Common myeloid progenitor, CD34-positive (primary cell): ENCODE measurements at regions not wholly inside any gene's neighbourhood (a gene's known extent, or its start where the extent isn't known, plus 50 kb on each side); places are given as distances from the start of the nearest gene placed in this dataset.

ENCODE experiments used
- CTCF ChIA-PET: fragments of 350-600 bp; sonication (Branson Sonifier 250); formaldehyde crosslinking; loops from one replicate; lab custom pipeline; 2021; ENCODE audit warnings: antibody characterized with exemption; lab: Charles Lee
- POLR2A ChIA-PET: fragments of 350-600 bp; sonication (Branson Sonifier 250); formaldehyde crosslinking; loops from one replicate; lab custom pipeline; 2021; ENCODE audit warnings: antibody characterized with exemption; lab: Charles Lee
- DNase-seq, 3 donors: peaks; one replicate each; pipeline versions ENCODE4 v3.0.0 to v3.0.0-alpha.2; 2013
- H3K27ac ChIP-seq, 2 experiments: 1 replicate in 1 of 2; 2 replicates in 1 of 2; pipeline ENCODE4 v1.7.0; 2013; ENCODE audit warnings: inconsistent platforms in 2 of 2, low read length in 2 of 2, mild to moderate bottlenecking in 2 of 2, low read depth in 1 of 2, moderate library complexity in 1 of 2; ENCODE audit not compliant: severe bottlenecking in 2 of 2, insufficient read depth in 1 of 2, poor library complexity in 1 of 2
- H3K27me3 ChIP-seq, 5 experiments: replicated peaks in 2 of 5; 1 replicate in 3 of 5; 2 replicates in 2 of 5; pipeline versions ENCODE4 v1.6.1 to v1.7.0; 2013; ENCODE audit warnings: low read length in 4 of 5, mild to moderate bottlenecking in 2 of 5, moderate library complexity in 2 of 5, inconsistent platforms in 1 of 5; ENCODE audit not compliant: insufficient read depth in 5 of 5, control insufficient read depth in 4 of 5
- H3K36me3 ChIP-seq, 4 experiments: 1 replicate in 2 of 4; 2 replicates in 2 of 4; pipeline versions ENCODE4 v1.6.1 to v1.7.0; 2013; ENCODE audit warnings: low read length in 3 of 4, control low read depth in 1 of 4, mild to moderate bottlenecking in 1 of 4; ENCODE audit not compliant: control insufficient read depth in 4 of 4, insufficient read depth in 4 of 4
- H3K4me1 ChIP-seq, 4 experiments: 1 replicate in 3 of 4; 2 replicates in 1 of 4; pipeline versions ENCODE4 v1.6.1 to v1.7.1; 2013; ENCODE audit warnings: low read length in 3 of 4, mild to moderate bottlenecking in 3 of 4, control low read depth in 1 of 4, inconsistent platforms in 1 of 4, moderate library complexity in 1 of 4; ENCODE audit not compliant: control insufficient read depth in 4 of 4, insufficient read depth in 4 of 4; ENCODE audit errors: control extremely low read depth in 1 of 4
- H3K4me3 ChIP-seq, 7 experiments: 1 replicate in 4 of 7; 2 replicates in 3 of 7; pipeline versions ENCODE4 v1.5.1 to v1.7.0; 2013; ENCODE audit warnings: mild to moderate bottlenecking in 7 of 7, low read length in 6 of 7, moderate library complexity in 6 of 7, inconsistent platforms in 2 of 7, low read depth in 2 of 7, control low read depth in 1 of 7; ENCODE audit not compliant: insufficient read depth in 4 of 7, control insufficient read depth in 1 of 7; ENCODE audit errors: extremely low read depth in 1 of 7
- H3K9me3 ChIP-seq, 5 experiments: 1 replicate in 4 of 5; 2 replicates in 1 of 5; pipeline versions ENCODE4 v1.6.1 to v1.7.1; 2013; ENCODE audit warnings: low read length in 4 of 5, mild to moderate bottlenecking in 2 of 5, inconsistent platforms in 1 of 5, low read depth in 1 of 5, moderate library complexity in 1 of 5; ENCODE audit not compliant: control insufficient read depth in 4 of 5, insufficient read depth in 2 of 5; ENCODE audit errors: control extremely low read depth in 1 of 5
- WGBS: methylation state at CpG from one replicate; pipeline ENCODE4 v1.1.5; 2013; ENCODE audit not compliant: insufficient coverage; 5-methylcytosine and 5-hydroxymethylcytosine counted together

DNA sequence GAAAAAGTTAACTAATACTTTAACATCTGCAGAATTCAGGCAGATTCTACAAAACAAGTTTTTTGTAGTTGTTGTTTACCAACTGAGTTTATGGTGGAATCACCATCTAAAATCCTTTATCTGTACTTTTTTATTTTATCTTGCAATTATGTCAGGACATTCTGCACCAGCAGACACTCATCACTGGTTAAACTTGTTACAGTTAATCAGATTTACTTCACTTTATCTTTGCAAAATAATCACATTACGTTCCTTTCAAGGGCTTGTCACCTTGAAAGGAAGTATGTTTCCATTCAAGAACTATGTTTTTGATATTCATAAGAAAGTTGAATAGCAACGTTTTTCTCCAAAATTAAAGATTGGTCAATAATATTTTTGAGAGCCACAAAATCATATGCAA, 796.6 kb upstream of the ROBO1 start:
- no CpG with 5 or more reads among the region's 2 CpGs for WGBS
- H3K27me3 ChIP-seq: no peaks in the 10 kb centered on the region
- POLR2A ChIA-PET: no interaction called here
- no peak for DNase-seq
- no peaks in the 10 kb centered on the region for H3K9me3 ChIP-seq
- CTCF ChIA-PET: no interaction called here
- H3K27ac ChIP-seq: no peak overlapping the region
- H3K36me3 ChIP-seq: no peaks in the 10 kb centered on the region
- H3K4me3 ChIP-seq: no peak overlapping the region
- no peaks in the 10 kb centered on the region for H3K4me1 ChIP-seq

DNA sequence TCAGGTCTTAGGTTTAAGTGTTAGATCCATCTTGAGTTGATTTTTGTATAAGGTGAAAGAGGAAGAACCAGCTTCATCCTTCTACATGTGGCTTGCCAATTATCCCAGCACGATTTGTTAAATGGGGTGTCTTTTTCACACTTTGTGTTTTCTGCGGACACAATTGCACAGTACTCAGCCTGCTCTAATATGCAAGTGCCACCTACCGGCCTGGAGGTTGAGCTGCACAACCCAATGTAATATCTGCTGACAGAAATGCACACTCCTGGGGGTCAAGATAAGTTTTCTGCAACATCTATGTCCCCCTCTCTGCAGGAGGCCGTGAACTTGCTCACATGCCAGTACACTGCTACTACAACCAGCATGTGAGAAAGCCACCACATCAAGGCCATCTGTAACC, 791.9 kb upstream of the ROBO1 start:
- POLR2A ChIA-PET: no interaction called here
- Histone ChIP-seq H3K4me1 (no peaks in the 10 kb centered on the region), H3K27ac (no peak overlapping the region), H3K36me3 (no peaks in the 10 kb centered on the region), H3K4me3 (no peak overlapping the region), H3K9me3 (no peaks in the 10 kb centered on the region), H3K27me3 (no peaks in the 10 kb centered on the region)
- whole genome bisulfite sequencing: 93% methylated on average over 3 of the region's 4 CpGs
- CTCF ChIA-PET: no interaction called here
- no peak for DNase-seq

- CTCF ChIA-PET: no interaction called here
- WGBS: 100% methylated on average over 1 of the region's 1 CpG
- no peaks in the 10 kb centered on the region for H3K4me1 ChIP-seq
These were observed 789.0 kb upstream of the ROBO1 start for GRCh38 chr3:80556763-80557162.

DNA sequence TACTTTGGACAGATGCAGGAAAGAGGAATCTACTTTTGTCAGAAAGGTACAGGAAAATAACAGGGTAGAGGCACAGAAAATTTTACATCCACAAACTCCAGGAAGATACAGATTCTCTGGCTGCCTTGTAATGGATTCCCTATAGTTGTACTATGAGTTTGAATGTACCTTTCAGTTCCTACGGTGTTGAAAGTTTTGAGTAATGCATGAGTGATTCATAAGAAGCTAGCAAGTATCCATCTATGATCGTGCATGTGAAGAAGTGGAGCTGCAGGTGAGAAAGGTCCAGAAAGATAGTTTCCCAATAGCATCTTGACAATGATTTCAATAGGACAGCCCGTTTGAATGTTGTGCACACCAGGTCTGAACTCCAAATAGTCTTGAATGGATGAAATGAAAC, 786.5 kb upstream of the ROBO1 start:
- Histone ChIP-seq H3K9me3 (no peaks in the 10 kb centered on the region), H3K27ac (no peak overlapping the region), H3K4me1 (no peaks in the 10 kb centered on the region), H3K4me3 (no peak overlapping the region), H3K36me3 (no peaks in the 10 kb centered on the region), H3K27me3 (no peaks in the 10 kb centered on the region)
- no peak for DNase-seq
- ChIA-PET CTCF (no interaction called here), POLR2A (no interaction called here)
- WGBS: 100% methylated on average over 3 of the region's 3 CpGs

More at GRCh38 chr3:80556763-80557162, 789.0 kb upstream of the ROBO1 start:
- H3K9me3 ChIP-seq: no peaks in the 10 kb centered on the region
- no peaks in the 10 kb centered on the region for H3K36me3 ChIP-seq
- POLR2A ChIA-PET: no interaction called here
- DNase-seq: no peak
- H3K27me3 ChIP-seq: no peaks in the 10 kb centered on the region
- H3K4me3 ChIP-seq: no peak overlapping the region
- no peak overlapping the region for H3K27ac ChIP-seq

DNA sequence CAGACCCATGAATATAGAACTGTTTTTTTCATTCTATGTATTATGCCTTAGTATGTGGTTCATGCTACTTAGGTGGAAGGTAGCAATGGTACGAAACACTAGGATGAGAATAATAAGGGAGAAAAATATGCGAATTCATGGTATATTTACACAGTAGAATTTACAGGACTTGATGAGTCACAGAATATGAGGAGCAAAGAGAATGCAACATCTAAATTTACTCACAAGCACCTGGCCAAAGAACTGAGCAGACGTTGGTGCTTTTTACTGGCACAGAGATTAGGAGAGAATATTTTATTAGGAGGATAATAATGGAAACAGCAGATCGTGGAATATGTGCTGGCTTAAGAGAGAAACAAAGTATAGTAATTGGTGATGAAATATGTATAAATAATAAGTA, 785.4 kb upstream of the ROBO1 start:
- Histone ChIP-seq H3K4me3 (no peak overlapping the region), H3K9me3 (no peaks in the 10 kb centered on the region), H3K4me1 (no peaks in the 10 kb centered on the region), H3K27me3 (no peaks in the 10 kb centered on the region), H3K27ac (no peak overlapping the region), H3K36me3 (no peaks in the 10 kb centered on the region)
- WGBS: 100% methylated on average over 1 of the region's 4 CpGs
- ChIA-PET CTCF (no interaction called here), POLR2A (no interaction called here)
- DNase-seq: no peak

- Histone ChIP-seq H3K27me3 (no peaks in the 10 kb centered on the region), H3K9me3 (no peaks in the 10 kb centered on the region), H3K36me3 (no peaks in the 10 kb centered on the region), H3K4me3 (no peak overlapping the region), H3K27ac (no peak overlapping the region), H3K4me1 (no peaks in the 10 kb centered on the region)
- no peak for DNase-seq
- CTCF ChIA-PET: no interaction called here
- POLR2A ChIA-PET: no interaction called here
- WGBS: 90% methylated on average over 5 of the region's 5 CpGs
These were observed 782.4 kb upstream of the ROBO1 start for GRCh38 chr3:80550174-80550573.

GRCh38 chr3:80549173-80549572, 781.4 kb upstream of the ROBO1 start:
- no peak overlapping the region for H3K4me3 ChIP-seq
- no CpG with 5 or more reads among the region's 1 CpG for WGBS
- ChIA-PET CTCF (no interaction called here), POLR2A (no interaction called here)
- H3K27ac ChIP-seq: no peak overlapping the region
- no peak for DNase-seq
- H3K36me3 ChIP-seq: no peaks in the 10 kb centered on the region
- H3K27me3 ChIP-seq: no peaks in the 10 kb centered on the region
- no peaks in the 10 kb centered on the region for H3K9me3 ChIP-seq
- no peaks in the 10 kb centered on the region for H3K4me1 ChIP-seq
